ENCODE measurements at regions not wholly inside any gene's neighbourhood (a gene's known extent, or its start where the extent isn't known, plus 50 kb on each side); places are given as distances from the start of the nearest gene placed in this dataset.

- no peaks in the 10 kb centered on the region for H3K9me2 ChIP-seq (ENCODE audit: insufficient read depth, low read length)
- no peaks in the 10 kb centered on the region for H3K36me3 ChIP-seq (ENCODE audit: insufficient read depth, low read length)
- no peak overlapping the region for H3K9ac ChIP-seq (ENCODE audit: low read length)
- no peak overlapping the region for H3K4me2 ChIP-seq (ENCODE audit: low read length)
- H3K27ac ChIP-seq (ENCODE audit: low read length) = no peak overlapping the region
- no peaks in the 10 kb centered on the region for H3F3A ChIP-seq (ENCODE audit: insufficient read depth, low read length, poor library complexity, severe bottlenecking)
- H3K4me3 ChIP-seq (ENCODE audit: low read length) = no peak overlapping the region
- H3K79me2 ChIP-seq (replicated peaks; ENCODE audit: insufficient read depth, low read length) = no peaks in the 10 kb centered on the region
- H3K9me3 ChIP-seq (ENCODE audit: low read length) = no peaks in the 10 kb centered on the region
- no peaks in the 10 kb centered on the region for H4K20me1 ChIP-seq (ENCODE audit: insufficient read depth)
- peaks cover 19% of the 10 kb centered on the region for H3K27me3 ChIP-seq (ENCODE audit: insufficient read depth, low read depth, low read length)
- no peak for TF ChIP-seq POLR2AphosphoS5 (IDR thresholded peaks at IDR 0.05)
- H2AFZ ChIP-seq (ENCODE audit: low read depth, low read length) = no peak overlapping the region
Measured at GRCh38 chr16:79312502-79312901, 288.0 kb downstream of the MAF start.

GRCh38 chr16:79310710-79311109 lies 289.8 kb downstream of the MAF start:
- no peak overlapping the region for H3K4me3 ChIP-seq (ENCODE audit: low read length)
- no peaks in the 10 kb centered on the region for H3K9me3 ChIP-seq (ENCODE audit: low read length)
- no peaks in the 10 kb centered on the region for H4K20me1 ChIP-seq (ENCODE audit: insufficient read depth)
- no peak overlapping the region for H2AFZ ChIP-seq (ENCODE audit: low read depth, low read length)
- H3K36me3 ChIP-seq (ENCODE audit: insufficient read depth, low read length) = no peaks in the 10 kb centered on the region
- H3K9ac ChIP-seq (ENCODE audit: low read length) = no peak overlapping the region
- no peaks in the 10 kb centered on the region for H3K9me2 ChIP-seq (ENCODE audit: insufficient read depth, low read length)
- H3F3A ChIP-seq (ENCODE audit: insufficient read depth, low read length, poor library complexity, severe bottlenecking) = no peaks in the 10 kb centered on the region
- H3K79me2 ChIP-seq (replicated peaks; ENCODE audit: insufficient read depth, low read length) = no peaks in the 10 kb centered on the region
- no peak overlapping the region for H3K27ac ChIP-seq (ENCODE audit: low read length)
- H3K4me2 ChIP-seq (ENCODE audit: low read length) = no peak overlapping the region
- peaks cover 23% of the 10 kb centered on the region for H3K27me3 ChIP-seq (ENCODE audit: insufficient read depth, low read depth, low read length)
- TF ChIP-seq EP300 (conservative IDR thresholded peaks at IDR 0.05; ENCODE audit: poor library complexity, severe bottlenecking) (no peak), RAD21 (conservative IDR thresholded peaks at IDR 0.05) (no peak), EZH2 (IDR thresholded peaks at IDR 0.05; ENCODE audit: borderline replicate concordance, insufficient read depth, low read length, poor library complexity, severe bottlenecking) (no peak), MXI1 (conservative IDR thresholded peaks at IDR 0.05; ENCODE audit: poor library complexity, severe bottlenecking) (no peak), TAF1 (IDR thresholded peaks at IDR 0.05; ENCODE audit: low read depth) (no peak)

GRCh38 chr16:79309606-79310005 lies 290.9 kb downstream of the MAF start:
- H3F3A ChIP-seq (ENCODE audit: insufficient read depth, low read length, poor library complexity, severe bottlenecking) = no peaks in the 10 kb centered on the region
- no peak overlapping the region for H3K4me3 ChIP-seq (ENCODE audit: low read length)
- H3K9me2 ChIP-seq (ENCODE audit: insufficient read depth, low read length) = no peaks in the 10 kb centered on the region
- no peaks in the 10 kb centered on the region for H3K9me3 ChIP-seq (ENCODE audit: low read length)
- H4K20me1 ChIP-seq (ENCODE audit: insufficient read depth) = no peaks in the 10 kb centered on the region
- no peak overlapping the region for H3K27ac ChIP-seq (ENCODE audit: low read length)
- no peaks in the 10 kb centered on the region for H3K79me2 ChIP-seq (replicated peaks; ENCODE audit: insufficient read depth, low read length)
- no peak overlapping the region for H3K9ac ChIP-seq (ENCODE audit: low read length)
- no peak overlapping the region for H3K4me2 ChIP-seq (ENCODE audit: low read length)
- peaks cover 30% of the 10 kb centered on the region for H3K27me3 ChIP-seq (ENCODE audit: insufficient read depth, low read depth, low read length)
- TF ChIP-seq EP300 (conservative IDR thresholded peaks at IDR 0.05; ENCODE audit: poor library complexity, severe bottlenecking) (no peak), SMC3 (conservative IDR thresholded peaks at IDR 0.05; ENCODE audit: poor library complexity) (no peak), RAD21 (conservative IDR thresholded peaks at IDR 0.05) (no peak), REST (IDR thresholded peaks at IDR 0.05; ENCODE audit: borderline replicate concordance) (no peak), POLR2AphosphoS5 (IDR thresholded peaks at IDR 0.05) (no peak), TAF1 (IDR thresholded peaks at IDR 0.05; ENCODE audit: low read depth) (no peak), CTCF (IDR thresholded peaks at IDR 0.05; ENCODE audit: poor library complexity, severe bottlenecking) (no peak), MXI1 (conservative IDR thresholded peaks at IDR 0.05; ENCODE audit: poor library complexity, severe bottlenecking) (no peak), EZH2 (IDR thresholded peaks at IDR 0.05; ENCODE audit: borderline replicate concordance, insufficient read depth, low read length, poor library complexity, severe bottlenecking) (no peak)
- H3K36me3 ChIP-seq (ENCODE audit: insufficient read depth, low read length) = no peaks in the 10 kb centered on the region
- no peak overlapping the region for H2AFZ ChIP-seq (ENCODE audit: low read depth, low read length)

Data from neural cell (in vitro differentiated cells).